GM15510 (cell line): ENCODE measurements at regions not wholly inside any gene's neighbourhood (a gene's known extent, or its start where the extent isn't known, plus 50 kb on each side); places are given as distances from the start of the nearest gene placed in this dataset.

ENCODE experiments used
- POLR2A ChIP-seq: IDR thresholded peaks from 3 replicates; pipeline ENCODE4 v1.6.1; 2011; ENCODE audit warnings: borderline replicate concordance; ENCODE audit not compliant: insufficient read length; ENCODE audit errors: extremely low read depth

DNA sequence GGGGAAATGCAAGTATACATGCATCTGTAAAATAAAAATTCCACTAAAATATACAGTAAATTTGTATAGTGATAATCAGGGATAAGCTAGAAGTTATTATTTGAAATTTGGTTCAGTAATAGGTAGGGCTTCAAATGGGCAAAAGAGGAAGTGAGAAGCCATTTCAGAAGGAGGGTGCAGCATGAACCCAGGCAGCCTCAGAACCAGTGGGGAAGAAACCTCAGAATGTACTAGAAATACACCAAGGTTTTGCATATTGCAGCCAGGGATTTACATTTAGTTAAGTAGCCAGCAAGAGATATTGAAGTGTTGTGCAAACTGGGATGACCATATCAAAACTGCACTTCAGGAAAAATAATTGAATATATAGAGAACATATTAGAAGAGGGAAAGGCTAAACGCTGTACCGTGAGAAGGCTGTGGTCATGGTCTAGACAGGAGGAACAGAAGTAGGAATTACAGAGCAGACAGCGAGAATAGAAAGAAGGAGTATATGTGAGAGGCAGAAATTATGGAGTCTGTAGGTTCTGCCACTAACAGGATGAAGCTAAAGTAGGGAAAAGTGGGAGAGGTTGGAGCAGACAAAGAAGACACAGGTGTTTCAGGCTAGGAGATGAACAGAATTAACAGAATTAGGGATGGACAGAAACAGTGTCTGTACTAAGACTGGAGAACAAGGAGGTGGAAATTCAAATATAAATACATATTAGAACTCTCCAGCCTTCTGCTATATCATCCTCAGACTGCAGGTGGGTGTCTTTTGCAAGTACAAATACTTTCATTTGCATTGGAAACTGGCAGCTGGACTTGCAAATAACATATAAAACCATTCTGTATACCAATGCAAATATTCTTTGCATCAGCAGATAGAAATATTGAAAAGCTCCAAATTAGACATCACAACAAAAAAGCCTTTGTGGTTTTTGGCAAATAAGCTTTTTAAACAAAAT, 335.6 kb downstream of the ZNF608 start:
- no peak for TF ChIP-seq POLR2A

DNA sequence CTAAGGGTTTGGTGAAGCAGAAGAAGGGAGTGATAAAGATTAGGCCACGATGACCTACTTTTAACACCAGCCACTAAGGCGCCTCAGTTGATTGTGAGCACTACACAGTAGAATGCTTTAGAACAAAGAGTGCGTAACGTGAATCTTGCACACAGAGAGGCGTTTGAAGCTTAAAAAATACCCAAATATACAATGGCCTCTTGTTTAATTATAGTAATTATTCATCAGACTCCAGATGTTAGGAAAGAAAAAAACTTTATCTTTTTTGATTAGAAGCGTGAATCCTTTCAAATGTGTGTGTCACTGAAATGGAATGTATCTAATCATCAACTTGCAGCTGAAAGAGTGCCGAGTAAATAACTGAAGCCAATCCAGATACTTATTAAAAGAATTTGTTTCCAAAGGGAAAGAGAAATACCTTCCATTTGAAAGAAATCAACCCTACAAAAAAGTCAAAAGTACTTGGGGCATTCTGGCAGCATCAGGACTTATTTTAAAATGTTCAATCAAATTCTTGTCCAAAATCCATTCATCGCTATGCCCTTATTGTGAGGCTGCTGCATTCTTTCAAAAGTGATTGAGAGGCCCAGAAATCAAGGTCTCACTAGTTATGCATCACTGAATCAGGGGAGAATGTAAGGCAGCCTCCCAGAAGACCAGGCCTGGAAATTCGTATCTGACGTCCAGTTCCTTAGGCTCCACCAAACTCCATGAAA, 337.5 kb downstream of the ZNF608 start:
- no peak for TF ChIP-seq POLR2A

DNA sequence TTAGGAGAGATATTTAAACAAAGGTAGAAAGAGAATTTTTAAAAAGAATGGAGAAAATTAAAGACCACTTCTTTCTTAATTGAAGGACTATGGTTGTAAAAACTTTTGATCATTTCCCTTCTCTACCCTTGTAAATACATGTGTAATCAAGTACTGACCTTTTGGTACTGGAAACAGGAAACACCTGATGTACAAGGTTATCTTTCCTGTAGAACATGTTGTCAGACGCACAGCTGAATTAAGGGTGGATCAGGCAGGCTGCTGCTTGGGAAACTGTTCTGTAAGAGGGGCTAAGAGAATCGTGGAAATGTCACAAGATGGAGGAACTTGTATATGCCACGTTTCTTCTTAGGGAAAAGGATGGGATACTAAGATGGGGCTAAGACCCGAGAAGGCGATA, 341.6 kb downstream of the ZNF608 start:
- TF ChIP-seq POLR2A: no peak

DNA sequence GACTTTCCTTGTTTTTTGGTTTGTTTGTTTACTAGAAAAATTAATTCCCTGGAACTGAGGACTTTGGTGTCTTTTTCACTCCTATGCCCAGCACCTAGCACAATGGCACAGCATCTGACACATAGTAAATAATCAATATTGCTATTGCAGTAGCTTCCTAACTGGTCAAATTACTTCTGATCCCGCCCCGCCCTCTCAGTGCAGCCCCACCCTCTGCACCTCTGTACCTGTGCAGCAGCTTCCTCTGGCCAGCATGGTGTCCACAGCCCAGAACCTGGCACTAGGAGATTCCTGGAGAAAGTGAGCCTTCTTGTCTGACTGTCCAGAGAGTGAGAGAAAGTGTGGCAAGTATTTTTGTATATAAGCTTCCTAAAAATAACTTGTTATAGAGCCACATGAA, 343.2 kb downstream of the ZNF608 start:
- no peak for TF ChIP-seq POLR2A

DNA sequence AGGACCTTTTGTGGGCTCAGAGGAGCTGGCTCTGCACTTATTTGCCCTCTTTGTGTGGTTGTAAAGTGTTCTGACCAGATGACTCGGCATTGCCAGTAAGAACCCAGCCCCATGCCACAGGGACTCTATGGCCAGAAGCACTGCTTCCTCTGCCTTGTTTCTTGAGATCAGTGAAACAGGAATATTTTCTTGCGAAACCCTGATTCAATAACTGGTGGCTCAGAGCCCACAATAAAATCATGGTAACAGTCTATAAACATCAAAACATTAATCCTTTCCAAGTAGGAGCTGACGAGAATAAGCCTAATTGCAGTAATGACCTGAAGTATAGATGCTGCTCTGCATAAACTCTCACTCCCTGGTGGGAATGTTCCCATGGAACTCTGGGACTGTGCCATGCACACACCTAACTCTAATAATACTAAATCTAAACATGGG, 344.3 kb downstream of the ZNF608 start:
- TF ChIP-seq POLR2A: no peak

DNA sequence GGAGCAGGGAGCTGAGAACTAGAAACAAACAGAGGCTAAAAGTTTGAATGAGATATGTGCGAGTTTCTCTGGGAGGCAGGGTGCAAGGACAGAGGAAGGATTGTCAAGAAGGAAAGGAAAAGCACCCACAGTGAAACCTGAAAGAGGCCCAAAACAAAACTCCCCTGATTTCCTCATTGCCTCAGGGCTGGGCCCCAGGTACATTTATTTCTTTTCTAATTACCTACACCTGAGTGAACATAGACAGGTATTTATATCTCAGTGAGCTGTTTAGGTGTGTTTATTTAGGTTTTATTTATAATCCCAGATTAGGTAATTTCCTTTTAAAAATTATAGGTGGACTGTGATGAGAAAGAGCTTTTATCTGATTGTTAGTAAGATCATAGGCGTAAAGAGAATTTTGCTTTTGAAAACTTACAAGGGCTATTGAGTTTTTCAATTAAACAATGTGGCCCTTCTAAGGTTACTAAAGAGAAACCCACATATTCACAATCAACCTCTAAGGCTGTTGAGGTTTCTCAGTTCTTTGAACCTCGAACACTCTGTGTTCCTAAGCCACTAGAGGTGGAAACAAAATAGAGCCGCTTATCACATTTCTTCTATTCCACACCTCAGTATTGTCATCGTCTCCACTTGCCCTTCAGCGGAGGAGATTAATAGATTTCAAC, 344.8 kb downstream of the ZNF608 start:
- TF ChIP-seq POLR2A: no peak

DNA sequence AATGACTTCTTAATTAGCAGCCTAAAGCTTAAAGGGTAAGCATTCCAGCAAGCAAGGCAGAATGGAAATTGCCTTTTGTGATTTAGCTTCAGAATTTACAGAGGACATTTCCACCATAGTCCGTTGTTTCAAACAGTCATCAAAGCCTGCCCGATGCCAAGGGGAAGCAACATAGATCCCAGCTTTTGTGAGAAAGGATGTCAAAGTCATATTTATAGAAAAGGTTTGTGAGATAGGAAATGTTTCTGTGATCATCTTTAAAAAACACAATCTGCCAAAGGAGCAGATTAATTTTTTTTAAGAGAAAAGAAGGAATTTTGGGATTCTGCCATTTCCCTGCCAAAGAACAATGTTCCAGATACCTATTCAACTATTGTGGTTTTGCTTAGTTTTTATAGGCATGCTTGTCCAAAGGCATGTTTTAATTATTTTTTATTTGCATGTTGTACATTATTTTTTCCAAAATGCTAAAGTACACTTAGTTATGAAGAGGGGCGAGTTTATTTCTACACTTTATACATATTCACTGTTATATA, 346.9 kb downstream of the ZNF608 start:
- no peak for TF ChIP-seq POLR2A

DNA sequence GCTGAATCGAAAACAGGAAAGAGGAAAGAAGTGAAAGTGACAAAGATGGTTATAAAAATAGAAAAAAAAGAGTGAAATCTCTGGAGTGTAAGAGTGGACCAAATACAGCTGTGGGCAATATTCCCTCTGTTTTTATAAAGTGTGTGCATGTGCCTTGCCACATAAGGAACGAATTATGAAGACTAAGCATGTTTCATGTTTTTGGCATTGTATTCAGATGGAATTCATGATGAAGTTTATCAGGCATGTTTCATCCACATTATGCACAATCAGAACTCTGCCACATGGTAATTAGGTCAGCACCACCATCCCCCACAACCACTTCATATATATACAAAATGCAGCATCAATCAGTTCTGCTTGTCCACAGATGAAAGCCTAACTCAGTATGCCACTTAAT, 348.0 kb downstream of the ZNF608 start:
- no peak for TF ChIP-seq POLR2A

DNA sequence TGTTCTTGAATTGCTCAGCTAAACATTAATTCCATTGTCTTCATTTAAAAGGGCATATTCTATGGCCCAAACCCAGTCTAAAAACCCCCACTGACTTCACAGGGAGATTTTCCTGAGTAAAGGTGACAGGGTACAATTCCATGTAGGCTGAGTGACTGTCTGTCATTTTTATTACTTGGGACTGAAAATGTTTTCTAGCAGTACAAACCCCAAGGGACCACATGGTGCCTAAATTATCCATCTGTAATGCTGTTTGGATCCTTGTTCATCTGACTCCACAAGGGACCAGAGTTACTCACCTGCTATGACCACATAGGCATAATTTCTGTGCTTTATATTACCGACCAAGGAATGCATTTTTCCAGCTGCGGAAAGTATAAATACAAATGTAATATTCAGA, 349.1 kb downstream of the ZNF608 start:
- TF ChIP-seq POLR2A: no peak

DNA sequence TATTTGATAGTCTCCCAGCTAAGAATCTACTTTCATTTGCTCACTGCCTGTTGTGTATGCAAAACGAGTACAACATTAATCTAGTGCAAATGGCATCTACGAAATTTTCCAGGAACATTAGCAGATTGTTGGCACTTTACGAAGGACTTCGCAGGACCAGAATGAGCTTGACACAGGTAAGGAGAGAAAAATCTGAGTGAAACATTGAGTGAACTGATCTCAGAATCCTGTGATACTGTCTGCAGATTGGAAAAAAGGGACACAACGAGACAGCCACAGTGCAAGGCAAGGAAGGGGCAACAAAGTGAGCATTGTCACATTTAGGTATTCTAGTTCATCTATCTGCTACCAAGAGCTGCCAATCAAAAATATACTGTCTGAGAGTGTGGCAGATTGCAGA, 350.5 kb downstream of the ZNF608 start:
- TF ChIP-seq POLR2A: no peak

DNA sequence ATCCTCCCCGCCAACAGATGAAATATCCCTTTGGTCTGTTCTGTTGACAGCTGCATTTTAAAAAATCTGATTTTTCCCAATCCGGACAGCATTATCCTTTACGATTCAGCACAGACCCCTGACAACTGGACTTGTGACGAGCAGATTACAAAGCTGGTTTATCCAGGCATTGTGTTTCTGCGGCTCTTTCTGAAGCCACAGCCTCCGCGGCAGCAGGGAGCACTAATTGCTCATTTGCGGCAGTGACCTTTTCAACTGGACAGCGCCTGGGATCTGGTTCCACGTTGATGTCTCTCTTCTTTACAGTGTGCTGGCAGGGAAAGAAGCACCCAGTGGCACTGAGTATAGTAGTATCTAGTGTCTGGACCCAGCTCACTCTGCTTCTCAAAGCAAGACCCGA, 351.2 kb downstream of the ZNF608 start:
- no peak for TF ChIP-seq POLR2A

DNA sequence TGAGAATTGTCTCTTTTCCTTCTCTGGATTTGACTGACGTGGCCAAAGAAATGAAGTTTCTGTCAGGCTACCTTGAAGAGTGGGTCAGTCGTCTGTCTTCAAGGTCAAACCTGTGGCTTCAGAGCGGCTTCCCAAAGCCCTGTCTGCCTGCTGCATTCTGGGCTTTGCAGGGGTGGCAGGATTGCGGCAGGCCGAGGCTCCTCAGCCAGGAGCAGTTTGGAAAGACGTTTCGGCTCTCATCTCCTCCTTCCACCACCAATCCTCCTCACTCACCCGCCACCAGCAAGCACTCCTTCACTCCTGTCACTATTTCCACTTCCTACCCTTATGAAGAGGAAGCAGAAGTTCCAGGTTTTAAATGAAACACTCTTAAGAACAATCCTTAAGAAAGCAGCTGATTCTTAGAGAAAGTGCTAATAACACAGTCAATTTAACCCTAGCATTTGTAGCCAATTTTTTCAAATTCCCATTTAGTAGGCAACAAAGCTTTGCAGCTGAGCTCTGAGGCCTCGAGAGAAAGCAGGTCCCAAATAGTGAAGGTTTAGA, 351.7 kb downstream of the ZNF608 start:
- no peak for TF ChIP-seq POLR2A

DNA sequence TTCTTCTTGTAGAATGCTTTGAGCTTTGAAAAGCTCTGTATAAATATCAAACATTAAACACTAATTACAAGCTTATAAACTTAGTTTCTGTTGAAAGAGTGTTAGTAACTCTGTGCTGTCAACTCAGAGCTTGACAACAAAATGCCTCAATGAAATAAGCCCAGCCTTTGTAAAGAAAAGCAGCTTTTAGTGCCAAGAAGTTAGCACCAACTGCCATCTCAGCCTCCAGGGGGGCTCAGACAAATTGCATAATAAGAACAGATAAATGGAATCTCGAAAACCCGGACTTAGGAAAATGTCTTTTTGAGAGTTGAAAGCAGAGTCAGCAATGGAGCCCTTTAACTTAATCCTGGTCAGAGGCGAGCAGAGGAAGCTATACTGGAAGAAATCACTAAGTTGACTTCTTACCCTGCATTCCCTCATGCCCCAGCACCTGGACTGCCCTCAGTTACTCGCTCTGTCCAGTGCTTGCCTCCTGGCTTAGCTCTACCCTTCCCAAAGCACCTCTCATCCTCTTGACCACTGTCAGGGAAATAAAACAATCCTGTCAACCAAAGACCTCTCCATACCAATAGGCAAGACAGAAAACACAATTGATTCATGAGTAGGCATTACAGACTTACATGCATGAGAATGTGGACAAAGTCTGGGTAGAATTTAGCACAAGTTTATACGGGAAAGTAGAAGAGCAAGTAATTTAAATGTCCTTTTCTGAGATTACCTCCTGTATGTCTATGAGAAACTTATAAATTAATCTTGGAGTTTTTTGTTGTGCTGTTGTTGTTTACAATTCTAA, 352.7 kb downstream of the ZNF608 start:
- TF ChIP-seq POLR2A: no peak

DNA sequence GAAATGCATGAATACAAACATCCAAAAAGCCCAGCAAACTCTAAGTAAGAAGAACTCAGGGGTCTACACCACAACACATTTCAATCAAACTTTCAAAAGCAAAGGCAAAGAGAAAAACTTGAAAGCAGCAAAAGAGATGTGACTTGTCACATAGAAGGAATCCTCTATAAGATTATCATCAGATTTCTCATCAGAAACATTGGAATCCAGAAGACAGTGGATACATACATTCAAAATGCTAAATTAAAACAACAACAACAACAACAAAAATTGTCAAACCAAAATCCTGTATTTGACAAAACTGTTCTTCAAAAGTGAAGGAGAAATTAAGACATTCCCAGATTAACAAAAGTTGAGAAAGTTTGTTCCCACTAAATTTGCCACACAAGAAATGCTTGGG, 362.7 kb downstream of the ZNF608 start:
- no peak for TF ChIP-seq POLR2A
